Choroid plexus epithelial cell (primary cell): ENCODE measurements at regions not wholly inside any gene's neighbourhood (a gene's known extent, or its start where the extent isn't known, plus 50 kb on each side); places are given as distances from the start of the nearest gene placed in this dataset.

ENCODE experiments used
- DNase-seq: peaks from one replicate; pipeline ENCODE4 v3.0.0-alpha.2; 2010; ENCODE audit warnings: low read depth
- H3K4me3 ChIP-seq: 2 replicates; pipeline ENCODE4 v1.5.1; 2011; ENCODE audit warnings: low read depth, mild to moderate bottlenecking, control low read depth, low read length, moderate library complexity
- TF ChIP-seq, protein P1 (sequence below): conservative IDR thresholded peaks from 2 replicates; pipeline ENCODE4 v1.5.1; 2011; ENCODE audit warnings: low read depth, mild to moderate bottlenecking, control low read depth, inconsistent platforms, low read length, moderate library complexity

DNA sequence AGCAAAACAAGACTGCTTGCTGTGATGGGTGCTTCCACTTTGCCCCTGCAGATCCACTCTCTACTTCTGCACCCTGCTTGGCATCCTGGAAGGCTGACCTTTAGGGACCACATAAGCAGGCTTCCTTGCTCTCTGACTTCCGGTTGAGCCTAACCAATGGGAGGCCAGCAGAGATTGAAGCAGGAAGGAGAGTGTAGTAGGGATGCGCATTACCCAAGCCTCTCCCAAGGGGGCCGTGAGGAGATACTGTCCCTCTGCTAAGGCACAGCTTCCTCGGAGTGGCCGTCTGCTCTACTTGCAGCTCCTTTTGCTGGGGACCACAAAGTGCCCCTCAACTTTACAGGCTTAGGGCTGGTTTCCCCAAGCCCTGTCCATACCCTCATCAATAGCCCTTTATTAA lies 624.3 kb upstream of the TENM3 start:
- TF ChIP-seq, protein P1, sequence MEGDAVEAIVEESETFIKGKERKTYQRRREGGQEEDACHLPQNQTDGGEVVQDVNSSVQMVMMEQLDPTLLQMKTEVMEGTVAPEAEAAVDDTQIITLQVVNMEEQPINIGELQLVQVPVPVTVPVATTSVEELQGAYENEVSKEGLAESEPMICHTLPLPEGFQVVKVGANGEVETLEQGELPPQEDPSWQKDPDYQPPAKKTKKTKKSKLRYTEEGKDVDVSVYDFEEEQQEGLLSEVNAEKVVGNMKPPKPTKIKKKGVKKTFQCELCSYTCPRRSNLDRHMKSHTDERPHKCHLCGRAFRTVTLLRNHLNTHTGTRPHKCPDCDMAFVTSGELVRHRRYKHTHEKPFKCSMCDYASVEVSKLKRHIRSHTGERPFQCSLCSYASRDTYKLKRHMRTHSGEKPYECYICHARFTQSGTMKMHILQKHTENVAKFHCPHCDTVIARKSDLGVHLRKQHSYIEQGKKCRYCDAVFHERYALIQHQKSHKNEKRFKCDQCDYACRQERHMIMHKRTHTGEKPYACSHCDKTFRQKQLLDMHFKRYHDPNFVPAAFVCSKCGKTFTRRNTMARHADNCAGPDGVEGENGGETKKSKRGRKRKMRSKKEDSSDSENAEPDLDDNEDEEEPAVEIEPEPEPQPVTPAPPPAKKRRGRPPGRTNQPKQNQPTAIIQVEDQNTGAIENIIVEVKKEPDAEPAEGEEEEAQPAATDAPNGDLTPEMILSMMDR, result no peak
- H3K4me3 ChIP-seq, result no peak overlapping the region
- no peak for DNase-seq

GRCh38 chr4:181619651-181620050 lies 623.6 kb upstream of the TENM3 start:
- TF ChIP-seq, protein P1, result no peak
- no peak overlapping the region for H3K4me3 ChIP-seq
- no peak for DNase-seq

DNA sequence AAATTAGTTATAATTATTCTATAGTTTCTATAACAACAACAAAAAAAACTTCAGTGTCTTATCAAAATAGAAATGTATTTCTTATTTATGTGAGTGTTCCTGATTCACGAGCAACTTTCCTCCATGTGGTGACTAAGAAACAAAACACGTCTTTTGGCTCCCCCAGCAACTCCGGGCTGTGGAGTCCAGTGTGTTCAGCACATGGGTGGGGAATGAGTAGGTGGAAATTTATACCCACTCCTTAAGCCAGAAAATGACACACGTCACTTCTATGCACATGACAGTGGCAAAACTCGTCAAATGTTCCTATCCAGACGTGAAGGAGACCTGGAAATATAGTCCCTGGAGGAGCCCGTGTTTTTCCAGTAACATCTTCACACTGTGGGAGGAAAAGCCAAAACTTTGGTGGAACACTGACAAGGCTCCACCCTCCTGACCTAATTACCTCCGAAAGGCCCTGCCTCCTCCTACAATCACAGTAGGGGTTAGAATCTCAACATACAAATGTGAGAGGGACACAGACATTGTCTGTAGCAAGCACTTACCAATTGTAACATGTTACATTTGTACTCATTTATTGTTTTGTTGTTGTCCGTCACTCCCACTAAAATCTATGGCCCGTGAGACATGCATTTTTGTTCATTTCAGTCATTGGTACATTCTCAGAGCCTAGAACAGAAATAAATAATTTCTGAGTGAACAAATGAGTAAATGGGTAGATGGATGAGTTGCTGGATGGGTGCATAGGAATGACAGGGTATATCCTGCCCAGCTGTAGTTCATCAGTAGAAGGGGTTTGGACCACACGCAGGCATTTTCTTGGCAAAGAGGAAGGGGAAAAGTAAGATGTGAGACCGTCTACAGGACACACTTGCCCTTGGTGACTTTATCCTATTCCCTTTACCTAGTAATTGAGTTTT lies 605.8 kb upstream of the TENM3 start:
- no peak overlapping the region for H3K4me3 ChIP-seq
- TF ChIP-seq, protein P1, result no peak
- peak; percentile 39 for DNase-seq

DNA sequence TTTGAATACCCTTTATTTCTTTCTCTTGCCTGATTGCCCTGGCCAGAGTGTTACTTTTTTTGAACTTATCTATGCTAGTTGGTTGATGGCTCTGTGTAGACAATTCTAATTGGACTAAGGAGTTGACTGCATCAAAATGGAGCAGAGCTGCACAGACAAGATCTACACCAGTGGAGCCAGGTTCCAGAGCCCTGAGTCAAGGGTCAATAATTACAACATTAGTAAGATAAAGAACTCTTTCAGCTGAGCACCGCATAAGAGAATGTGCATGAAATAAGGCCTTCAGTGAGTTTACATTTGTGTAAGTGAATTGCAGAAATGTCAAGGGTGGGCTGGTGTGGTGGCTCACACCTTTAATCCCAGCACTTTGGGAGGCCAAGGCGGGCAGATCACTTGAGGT lies 599.7 kb upstream of the TENM3 start:
- no peak for DNase-seq
- TF ChIP-seq, protein P1, result no peak
- H3K4me3 ChIP-seq, result no peak overlapping the region

DNA sequence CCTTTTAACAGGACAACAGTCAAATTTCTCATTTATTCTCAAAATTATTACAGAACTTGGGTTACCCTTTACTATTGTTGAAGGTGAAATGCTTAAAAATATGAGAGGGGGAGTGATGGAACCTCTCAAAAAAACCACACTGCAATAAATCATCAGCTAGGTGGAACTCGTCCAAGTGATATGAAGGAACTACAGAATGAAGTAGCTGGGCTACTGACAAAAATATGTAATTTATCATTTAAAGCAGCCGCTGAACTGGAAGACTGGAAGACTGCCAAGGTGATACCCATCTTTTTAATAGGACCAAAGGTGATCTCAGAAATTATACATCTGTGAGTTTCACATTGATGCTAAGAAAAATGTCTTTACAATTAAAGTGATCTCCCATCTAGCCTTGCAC lies 597.7 kb upstream of the TENM3 start:
- TF ChIP-seq, protein P1, result no peak
- no peak overlapping the region for H3K4me3 ChIP-seq
- DNase-seq, result no peak

DNA sequence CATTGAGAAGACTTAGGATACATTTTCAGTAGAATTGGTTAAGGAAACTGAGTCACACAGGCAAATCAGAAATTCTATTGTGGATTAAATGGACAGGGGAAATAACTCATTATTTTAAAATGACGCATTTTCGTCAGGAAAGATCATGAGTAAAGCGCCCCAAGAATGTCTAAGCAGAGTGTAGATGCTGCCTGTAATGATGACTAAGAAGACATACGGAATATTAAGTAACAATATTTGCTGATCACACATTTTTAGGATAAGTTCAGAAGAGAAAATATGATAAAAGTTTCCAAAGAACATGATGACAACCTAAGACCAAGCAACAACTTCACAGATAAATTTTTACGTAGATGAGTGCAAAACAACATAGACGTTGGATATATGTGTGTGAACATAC lies 596.3 kb upstream of the TENM3 start:
- TF ChIP-seq, protein P1, result no peak
- peak; percentile 84 for DNase-seq
- H3K4me3 ChIP-seq, result peak overlapping the region; percentile 61
